NCI-H187 treated with DMSO at 0.1 percent for 48 hours (cell line): ENCODE measurements at regions not wholly inside any gene's neighbourhood (a gene's known extent, or its start where the extent isn't known, plus 50 kb on each side); places are given as distances from the start of the nearest gene placed in this dataset.

Source experiments
- DNase-seq: peaks from one replicate; lab custom pipeline; 2025; lab: John Stamatoyannopoulos, UW

- DNase-seq: no peak
Measured at GRCh38 chr5:135234666-135235401, 164.2 kb downstream of the MACROH2A1 start.

DNA sequence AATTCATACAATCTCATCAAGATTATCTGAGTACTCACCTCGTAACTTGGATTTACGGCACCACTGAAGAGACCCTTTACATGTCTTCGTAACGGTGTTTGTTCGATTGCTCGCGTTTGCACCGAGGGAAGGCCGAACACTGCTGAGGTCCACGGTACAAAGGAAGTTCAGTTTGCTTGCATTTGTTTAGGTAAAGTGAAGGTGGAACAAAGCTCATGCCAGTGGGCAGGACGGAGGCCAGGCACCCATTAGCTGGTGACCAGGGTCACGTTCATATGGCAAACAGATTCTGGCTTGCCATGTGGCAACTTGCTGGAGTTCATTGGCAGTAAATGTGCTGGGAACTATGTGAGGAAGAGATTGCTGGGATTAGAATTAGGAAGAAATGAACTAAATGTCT, 164.8 kb downstream of the MACROH2A1 start:
- DNase-seq: no peak

DNA sequence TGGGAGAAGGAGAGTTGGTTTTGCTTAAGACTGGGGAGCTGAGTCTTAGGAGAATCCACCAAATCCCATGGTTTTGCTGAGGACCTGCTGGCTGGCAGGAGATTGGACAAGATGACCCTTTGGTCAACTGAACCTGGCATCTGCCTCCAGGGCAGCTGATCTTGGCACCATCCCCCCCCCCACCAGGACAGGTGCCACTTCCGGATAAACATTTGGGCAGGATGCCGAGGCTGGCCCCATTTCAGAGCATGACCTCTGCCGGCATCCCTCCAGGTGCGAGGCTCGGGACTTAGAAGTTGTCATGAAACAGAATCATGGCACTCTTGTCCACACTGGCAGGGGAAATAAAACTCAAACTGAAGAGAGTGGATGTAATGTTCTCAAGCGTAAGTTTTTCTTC, 165.6 kb downstream of the MACROH2A1 start:
- DNase-seq: no peak

- DNase-seq: no peak
Measured at GRCh38 chr5:135232958-135233357, 166.1 kb downstream of the MACROH2A1 start.

- DNase-seq: no peak
Measured at GRCh38 chr5:135231289-135231688, 167.7 kb downstream of the MACROH2A1 start.

DNA sequence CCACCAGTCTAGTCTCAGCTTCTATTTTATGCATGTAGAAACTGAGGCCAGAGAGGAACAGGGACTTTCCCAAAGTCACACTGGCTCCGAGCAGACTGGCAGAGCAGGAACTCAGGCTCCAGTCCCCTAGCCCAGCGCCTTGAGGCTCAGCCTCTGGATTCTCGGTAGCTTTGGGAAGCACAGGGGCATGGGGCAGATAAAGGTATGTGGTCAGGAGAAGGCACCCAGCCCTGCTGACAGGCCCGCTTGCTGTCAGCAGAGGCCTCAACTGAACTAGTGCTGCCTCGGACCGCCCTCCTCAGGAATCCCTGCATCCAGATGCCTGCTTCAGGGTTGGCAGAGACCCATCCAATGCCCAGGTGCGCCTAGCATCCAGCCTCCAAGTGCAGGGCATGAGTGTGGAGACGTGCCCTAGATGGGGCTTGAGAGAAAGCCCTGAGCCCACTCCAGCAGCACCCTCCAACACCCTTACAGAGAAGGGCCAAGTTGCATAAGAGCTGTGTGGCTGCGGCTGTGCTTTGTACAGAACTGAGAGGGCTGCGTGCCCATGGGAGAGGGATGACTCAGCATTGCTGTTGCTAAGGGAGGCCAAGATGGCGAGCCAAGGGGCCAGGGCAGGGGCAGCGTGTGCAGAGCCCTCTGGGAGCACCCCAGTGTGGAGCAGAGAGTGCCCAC, 168.6 kb downstream of the MACROH2A1 start:
- DNase-seq: no peak

DNA sequence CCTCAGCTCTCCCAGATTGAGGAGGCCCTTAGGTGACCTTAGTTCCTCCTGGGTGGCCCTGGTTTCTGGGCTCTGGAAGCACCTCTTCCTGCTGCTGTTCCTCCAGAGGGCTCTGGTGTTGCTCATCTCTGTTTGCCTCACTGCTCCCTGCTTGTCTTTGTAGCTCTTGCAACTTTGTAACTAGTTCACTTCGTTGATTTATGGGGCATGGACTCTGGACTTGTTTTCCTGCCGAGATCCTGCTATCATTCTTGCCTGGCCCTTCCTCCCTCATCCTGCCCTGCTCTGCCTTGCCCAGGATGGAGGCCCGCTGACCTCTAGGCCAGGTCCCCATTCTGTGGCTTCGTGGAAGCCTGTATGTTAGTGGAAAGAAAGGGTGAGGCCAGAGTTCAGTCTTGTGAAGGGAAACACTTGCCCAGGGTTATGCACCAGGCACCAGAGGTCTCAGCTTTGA, 169.3 kb downstream of the MACROH2A1 start:
- no peak for DNase-seq

DNA sequence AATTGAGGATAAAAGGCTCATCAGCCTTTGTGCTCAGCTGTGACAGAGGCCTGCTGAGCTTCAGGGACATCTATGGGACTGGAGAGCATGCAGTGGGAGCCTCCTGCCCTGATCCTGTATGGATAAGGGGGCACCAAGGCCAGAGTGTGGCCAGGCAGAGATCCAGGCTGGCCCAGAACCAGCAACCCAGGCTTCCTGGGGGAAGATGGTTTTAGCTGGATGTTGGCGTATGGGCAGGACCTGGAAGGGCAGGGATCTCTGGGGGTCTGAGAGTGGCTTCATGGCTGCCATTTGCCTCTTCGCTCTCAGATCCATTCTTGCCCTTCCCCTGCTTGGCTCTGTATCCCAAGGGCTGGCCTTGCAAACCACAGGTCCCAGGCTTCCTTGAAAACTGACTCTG, 169.9 kb downstream of the MACROH2A1 start:
- no peak for DNase-seq

- DNase-seq: no peak
Measured at GRCh38 chr5:135228222-135228621, 170.8 kb downstream of the MACROH2A1 start.

- DNase-seq: no peak
Measured at GRCh38 chr5:135227064-135228022, 171.7 kb downstream of the MACROH2A1 start.

DNA sequence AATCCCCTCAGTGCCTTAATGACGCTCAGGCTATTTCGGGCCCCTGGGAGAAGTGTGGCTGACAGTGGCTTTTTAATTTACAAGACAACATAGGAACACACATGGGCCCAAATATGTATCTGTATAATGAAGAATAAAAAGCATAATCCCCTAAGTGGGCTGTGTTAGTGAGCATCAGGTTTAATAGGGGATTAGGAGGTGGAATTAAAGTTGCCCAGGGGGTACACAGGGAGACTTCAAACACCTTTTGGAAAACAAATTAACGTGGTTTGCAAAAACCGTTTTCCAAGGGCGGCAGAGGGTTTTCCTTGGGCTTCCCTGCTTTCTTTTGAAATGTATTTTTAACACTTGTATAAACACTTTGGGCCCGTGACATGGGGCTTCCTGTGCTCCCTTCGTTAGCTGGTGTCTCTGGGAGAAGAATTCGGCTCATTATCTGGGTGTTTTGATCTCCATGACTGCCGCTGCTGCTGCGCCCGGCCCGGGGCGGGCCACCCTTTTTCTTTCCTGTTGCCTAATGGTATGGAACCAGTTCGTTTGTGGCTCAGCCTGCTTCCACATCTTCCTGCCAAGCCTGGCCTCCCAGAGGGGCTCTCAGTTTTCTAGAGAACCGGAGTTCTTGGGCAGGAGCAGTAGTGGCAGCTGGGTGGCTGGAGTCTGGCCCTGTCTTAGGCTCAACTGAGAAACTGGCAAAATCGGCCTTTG, 173.0 kb downstream of the MACROH2A1 start:
- DNase-seq: no peak

DNA sequence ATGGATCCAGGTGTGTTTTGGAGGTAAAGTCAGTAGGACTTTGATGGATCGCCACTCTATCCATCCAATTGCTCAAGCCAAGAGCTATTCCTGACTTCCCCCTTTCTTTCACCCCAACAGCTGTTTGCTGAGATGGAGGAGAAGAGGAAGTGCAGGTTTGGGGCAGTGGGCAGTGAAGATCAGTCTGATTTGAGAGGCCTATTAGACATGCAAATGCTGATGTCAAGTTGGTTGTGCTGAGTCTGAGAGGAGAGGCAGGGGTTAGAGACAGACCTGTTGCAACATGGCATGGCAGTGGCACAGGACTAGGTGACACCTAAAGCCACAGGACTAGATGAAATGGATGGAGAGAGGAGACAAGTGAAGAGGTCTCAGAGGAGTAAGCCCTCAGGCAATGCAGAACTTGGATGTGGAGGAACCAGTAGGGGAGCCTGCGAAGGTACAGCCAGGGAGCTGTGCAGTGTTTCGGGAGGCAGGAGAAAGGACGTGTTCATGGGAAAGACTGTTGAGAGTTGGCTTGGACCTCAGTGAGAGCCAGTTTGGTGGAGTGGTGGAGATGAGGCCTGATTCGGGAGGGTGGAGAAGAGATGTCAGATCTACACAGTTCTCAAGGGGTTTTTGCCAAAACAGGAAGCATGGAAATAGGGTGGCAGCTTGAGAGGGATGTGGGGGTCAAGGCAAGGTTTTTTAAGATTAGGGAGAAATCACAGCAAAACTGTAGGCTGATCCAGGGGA, 175.0 kb downstream of the MACROH2A1 start:
- no peak for DNase-seq

- no peak for DNase-seq
Measured at GRCh38 chr5:135223404-135223803, 175.6 kb downstream of the MACROH2A1 start.

- DNase-seq: no peak
Measured at GRCh38 chr5:135222771-135223170, 176.3 kb downstream of the MACROH2A1 start.

DNA sequence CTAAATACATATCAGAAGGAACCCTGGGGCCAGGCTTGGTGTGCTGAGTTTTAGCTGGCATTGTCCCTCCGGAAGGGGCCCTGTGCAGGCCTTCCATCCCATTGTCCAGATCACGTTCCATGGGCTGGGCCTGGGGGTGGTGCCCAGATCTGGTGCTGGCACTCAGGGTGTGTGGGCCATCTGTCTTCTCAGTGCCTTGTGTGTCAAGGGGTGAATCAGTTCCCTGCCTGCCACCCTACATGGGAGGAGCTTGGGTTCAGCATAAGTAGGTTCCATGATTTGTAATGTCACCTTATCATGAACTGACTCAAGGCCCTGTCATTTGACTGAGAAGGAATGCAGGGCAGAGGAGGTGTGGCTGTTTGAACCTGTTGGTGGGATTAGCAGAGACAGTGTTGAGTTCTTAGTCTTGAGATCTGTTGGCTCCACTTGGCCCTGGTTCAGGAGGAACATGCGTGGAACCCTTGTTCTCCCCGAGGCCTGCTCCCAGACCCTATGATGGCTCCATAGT, 176.8 kb downstream of the MACROH2A1 start:
- no peak for DNase-seq

GRCh38 chr5:135221696-135222095, 177.3 kb downstream of the MACROH2A1 start:
- no peak for DNase-seq

- no peak for DNase-seq
Measured at GRCh38 chr5:135221187-135221473, 177.9 kb downstream of the MACROH2A1 start.

DNA sequence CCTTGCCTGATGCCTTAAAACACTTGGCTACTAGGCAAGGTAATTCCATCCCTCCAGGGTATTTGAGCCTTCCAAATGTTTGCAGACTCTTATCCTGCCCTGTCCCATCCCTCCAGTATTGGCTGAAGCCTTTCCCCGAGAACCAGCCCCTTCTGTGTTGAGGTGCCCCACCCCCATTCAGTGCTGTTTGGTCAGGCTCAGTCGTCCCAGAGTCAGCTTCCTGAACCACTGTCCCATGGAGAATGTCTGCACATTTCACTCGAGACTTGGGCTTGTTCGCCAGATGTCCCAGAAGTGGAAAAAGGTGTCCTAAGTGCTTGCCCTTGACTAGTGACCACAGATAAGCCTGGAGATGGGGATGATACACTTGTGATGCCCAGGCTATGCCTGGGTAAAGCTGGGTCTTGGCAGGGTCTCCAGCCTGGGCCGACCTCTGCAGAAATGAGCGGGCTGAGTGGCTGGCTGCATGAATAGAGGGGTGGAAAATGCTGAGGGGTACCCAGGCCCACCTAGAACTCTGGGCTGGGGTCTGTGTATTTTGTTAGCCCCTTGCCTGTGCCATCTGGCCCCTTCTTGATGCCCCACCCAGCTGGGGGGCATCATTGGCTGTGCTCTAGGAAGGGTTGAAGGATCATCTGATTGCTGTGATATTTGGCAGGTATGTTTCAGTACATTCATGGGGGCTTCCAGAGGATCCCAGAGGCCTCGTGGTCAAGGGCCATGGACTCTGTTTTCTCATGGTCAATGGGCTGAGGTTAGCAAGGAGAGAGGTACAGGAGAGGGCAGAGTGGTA, 178.4 kb downstream of the MACROH2A1 start:
- no peak for DNase-seq

- no peak for DNase-seq
Measured at GRCh38 chr5:135219868-135220267, 179.2 kb downstream of the MACROH2A1 start.
